ENCODE measurements at regions not wholly inside any gene's neighbourhood (a gene's known extent, or its start where the extent isn't known, plus 50 kb on each side); places are given as distances from the start of the nearest gene placed in this dataset.

GRCh38 chr7:123351516-123352505 is 152.0 kb upstream of the SLC13A1 start:
- TF ChIP-seq GABPA (IDR thresholded peaks at IDR 0.05; ENCODE audit: low read depth) (no peak), FOXM1 (IDR thresholded peaks at IDR 0.05; ENCODE audit: low read depth) (no peak), EP300 (IDR thresholded peaks at IDR 0.05; ENCODE audit: borderline replicate concordance in 1 of 2, low read depth in 1 of 2, low read length in 1 of 2) (no peak), CTCF (IDR thresholded peaks at IDR 0.05) (no peak), YY1 (IDR thresholded peaks at IDR 0.05; ENCODE audit: low read depth) (no peak), REST (IDR thresholded peaks at IDR 0.05; ENCODE audit: low read depth, low read length) (no peak), RAD21 (IDR thresholded peaks at IDR 0.05; ENCODE audit: low read length) (no peak), TAF1 (IDR thresholded peaks at IDR 0.05; ENCODE audit: borderline replicate concordance, low read depth, low read length) (no peak)

Data from SK-N-SH (cell line).